Sigmoid colon (tissue), 6 donors: ENCODE measurements at regions not wholly inside any gene's neighbourhood (a gene's known extent, or its start where the extent isn't known, plus 50 kb on each side); places are given as distances from the start of the nearest gene placed in this dataset.

Experiments used
- DNase-seq: peaks from one replicate; pipeline ENCODE4 v3.0.0-alpha.2; 2019
- H3K27ac ChIP-seq, 4 donors: fragments of 200-600 bp; sonication (generic); one replicate each; pipeline ENCODE4 v1.5.1; 2016 to 2019; ENCODE audit warnings: mild to moderate bottlenecking in 1 of 4
- H3K27me3 ChIP-seq, 3 donors: fragments of 200-600 bp; sonication (generic); one replicate each; pipeline ENCODE4 v1.5.1; 2019; ENCODE audit warnings: mild to moderate bottlenecking in 1 of 3
- H3K36me3 ChIP-seq, 4 donors: fragments of 200-600 bp; sonication (generic); one replicate each; pipeline ENCODE4 v1.5.1; 2016 to 2019
- H3K4me1 ChIP-seq, 4 donors: fragments of 200-600 bp; sonication (generic); one replicate each; pipeline ENCODE4 v1.5.1; 2017 to 2019
- H3K4me3 ChIP-seq, 4 donors: fragments of 200-600 bp; sonication (generic); one replicate each; pipeline ENCODE4 v1.5.1; 2017 to 2019; ENCODE audit warnings: mild to moderate bottlenecking in 2 of 4, moderate library complexity in 1 of 4
- H3K9me3 ChIP-seq, 4 donors: fragments of 200-600 bp in 3 of 4; sonication (generic) in 3 of 4; one replicate each; pipeline versions ENCODE4 v1.5.1 to v1.6.1; 2013 to 2019
- EP300 ChIP-seq, 4 donors: sonication (generic); formaldehyde crosslinking; IDR thresholded peaks; one replicate each; pipeline ENCODE4 v1.6.1; 2017; ENCODE audit warnings: antibody characterized with exemption in 4 of 4
- POLR2A ChIP-seq, 2 donors: fragments of 450-650 bp; IDR thresholded peaks; one replicate each; pipeline ENCODE4 v1.6.1; 2016; ENCODE audit warnings: antibody characterized with exemption in 2 of 2, mild to moderate bottlenecking in 2 of 2, moderate library complexity in 2 of 2
- POLR2AphosphoS5 ChIP-seq, 4 donors: sonication (generic); formaldehyde crosslinking; IDR thresholded peaks; one replicate each; pipeline ENCODE4 v1.6.1; 2017; ENCODE audit warnings: antibody characterized with exemption in 4 of 4
- WGBS, 2 donors: extraction: QIAGEN DNeasy Blood & Tissue Kit; methylation state at CpG; one replicate each; pipeline ENCODE4 v1.1.7; 2013; 5-methylcytosine and 5-hydroxymethylcytosine counted together
- intact Hi-C: fragments of 100-400 bp; cut with DNase I; formaldehyde crosslinking; loops from one replicate; pipeline ENCODE4 v1.15.1; 2023
- TF ChIP-seq, protein P1 (sequence below), 4 experiments: fragments of 450-650 bp in 3 of 4; fragments of 200-600 bp in 1 of 4; IDR thresholded peaks; one replicate each; pipeline ENCODE4 v1.5.1; 2016 to 2019; ENCODE audit warnings: antibody characterized with exemption in 4 of 4, mild to moderate bottlenecking in 3 of 4, moderate library complexity in 2 of 4
- donor health status: healthy with polysubstance abuse.
- donor health status: healthy.

DNA sequence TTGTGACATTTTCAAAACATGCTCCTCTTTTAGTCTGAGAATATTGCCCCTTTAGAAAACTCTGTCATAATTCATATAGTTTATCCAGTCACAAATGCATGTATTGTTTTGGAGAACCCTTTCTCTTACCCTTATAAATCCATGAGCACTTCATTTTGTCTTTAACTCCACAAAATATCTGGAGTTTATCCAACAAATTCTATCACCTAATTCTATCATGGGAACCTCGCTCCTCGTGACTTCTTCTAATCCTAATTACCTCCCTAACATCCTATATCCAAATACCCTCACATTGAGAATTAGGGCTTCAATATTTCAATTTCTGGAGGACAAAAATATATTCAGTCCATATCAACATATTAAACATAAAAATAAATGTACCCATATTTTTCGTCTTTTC, 1565.9 kb downstream of the ARAP2 start:
- Histone ChIP-seq H3K36me3 (no peaks in the 10 kb centered on the region), H3K27me3 (no peaks in the 10 kb centered on the region), H3K9me3 (no peaks in the 10 kb centered on the region), H3K4me1 (no peaks in the 10 kb centered on the region), H3K27ac (no peak overlapping the region), H3K4me3 (no peak overlapping the region)
- no peak for DNase-seq
- intact Hi-C loops = no loop called here
- TF ChIP-seq EP300 (IDR thresholded peaks at IDR 0.05) (no peak), POLR2AphosphoS5 (IDR thresholded peaks at IDR 0.05) (no peak), POLR2A (IDR thresholded peaks at IDR 0.05) (no peak)
- TF ChIP-seq, protein P1, sequence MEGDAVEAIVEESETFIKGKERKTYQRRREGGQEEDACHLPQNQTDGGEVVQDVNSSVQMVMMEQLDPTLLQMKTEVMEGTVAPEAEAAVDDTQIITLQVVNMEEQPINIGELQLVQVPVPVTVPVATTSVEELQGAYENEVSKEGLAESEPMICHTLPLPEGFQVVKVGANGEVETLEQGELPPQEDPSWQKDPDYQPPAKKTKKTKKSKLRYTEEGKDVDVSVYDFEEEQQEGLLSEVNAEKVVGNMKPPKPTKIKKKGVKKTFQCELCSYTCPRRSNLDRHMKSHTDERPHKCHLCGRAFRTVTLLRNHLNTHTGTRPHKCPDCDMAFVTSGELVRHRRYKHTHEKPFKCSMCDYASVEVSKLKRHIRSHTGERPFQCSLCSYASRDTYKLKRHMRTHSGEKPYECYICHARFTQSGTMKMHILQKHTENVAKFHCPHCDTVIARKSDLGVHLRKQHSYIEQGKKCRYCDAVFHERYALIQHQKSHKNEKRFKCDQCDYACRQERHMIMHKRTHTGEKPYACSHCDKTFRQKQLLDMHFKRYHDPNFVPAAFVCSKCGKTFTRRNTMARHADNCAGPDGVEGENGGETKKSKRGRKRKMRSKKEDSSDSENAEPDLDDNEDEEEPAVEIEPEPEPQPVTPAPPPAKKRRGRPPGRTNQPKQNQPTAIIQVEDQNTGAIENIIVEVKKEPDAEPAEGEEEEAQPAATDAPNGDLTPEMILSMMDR (IDR thresholded peaks at IDR 0.05) = no peak
- 78 to 86% methylated on average over 3 of the region's 3 CpGs for WGBS, 2 donors

DNA sequence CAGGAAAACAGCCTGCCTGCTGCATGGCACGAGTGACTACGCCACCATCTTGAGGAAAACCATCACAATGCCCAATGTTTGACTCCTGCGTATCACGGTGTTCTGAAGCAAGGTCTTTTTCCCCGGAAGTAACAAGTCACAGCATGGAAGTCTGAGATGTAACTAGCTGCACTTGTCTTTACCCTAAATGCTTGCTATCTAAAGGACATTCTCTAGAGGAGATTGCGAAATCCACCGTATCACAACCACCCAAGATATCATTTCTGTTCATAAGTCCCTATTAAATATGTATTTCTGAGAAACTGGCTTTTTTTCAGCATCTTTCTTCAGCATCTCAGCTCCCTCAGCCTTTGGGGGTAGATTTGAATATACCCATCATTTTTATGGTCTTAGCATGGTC, 1565.1 kb downstream of the ARAP2 start:
- Histone ChIP-seq H3K9me3 (no peaks in the 10 kb centered on the region), H3K4me1 (no peaks in the 10 kb centered on the region), H3K4me3 (no peak overlapping the region), H3K27me3 (no peaks in the 10 kb centered on the region), H3K36me3 (no peaks in the 10 kb centered on the region), H3K27ac (no peak overlapping the region)
- no peak for TF ChIP-seq POLR2A (IDR thresholded peaks at IDR 0.05)
- TF ChIP-seq EP300 (IDR thresholded peaks at IDR 0.05) = no peak
- TF ChIP-seq POLR2AphosphoS5 (IDR thresholded peaks at IDR 0.05) = no peak
- TF ChIP-seq, protein P1 (IDR thresholded peaks at IDR 0.05) = no peak
- WGBS, 2 donors = 91 to 95% methylated on average over 7 of the region's 7 CpGs
- DNase-seq = no peak
- intact Hi-C loops = no loop called here

DNA sequence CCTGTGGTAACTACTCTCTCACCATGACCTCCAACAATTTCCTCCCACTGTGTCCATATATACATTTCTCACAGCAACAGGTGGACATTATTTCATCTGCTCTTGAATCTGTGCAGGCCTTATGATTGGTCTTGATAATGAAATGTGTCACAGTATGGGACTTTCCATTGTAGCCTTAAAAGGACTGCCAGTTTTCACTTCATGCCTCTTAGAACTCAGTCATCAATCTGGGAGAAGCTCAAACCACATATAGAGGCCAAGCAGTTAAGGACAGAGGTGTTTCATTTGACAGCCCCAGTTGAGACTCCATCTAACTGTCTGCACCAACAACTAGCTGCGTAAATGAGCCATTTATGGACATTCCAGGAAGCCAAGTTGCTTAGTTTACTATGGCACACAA, 1534.8 kb downstream of the ARAP2 start:
- H3K9me3 ChIP-seq = peaks cover 0 to 3% (median 0%) of the 10 kb centered on the region in 4 donors
- H3K27me3 ChIP-seq = no peaks in the 10 kb centered on the region
- WGBS, 2 donors = 84 to 88% methylated on average over 1 of the region's 1 CpG
- H3K4me1 ChIP-seq = no peaks in the 10 kb centered on the region
- no peak overlapping the region for H3K27ac ChIP-seq
- H3K4me3 ChIP-seq = no peak overlapping the region
- no peak for DNase-seq
- no peaks in the 10 kb centered on the region for H3K36me3 ChIP-seq
- TF ChIP-seq EP300 (IDR thresholded peaks at IDR 0.05) (no peak), POLR2A (IDR thresholded peaks at IDR 0.05) (no peak), POLR2AphosphoS5 (IDR thresholded peaks at IDR 0.05) (no peak)
- TF ChIP-seq, protein P1 (IDR thresholded peaks at IDR 0.05) = no peak
- intact Hi-C loops = no loop called here

DNA sequence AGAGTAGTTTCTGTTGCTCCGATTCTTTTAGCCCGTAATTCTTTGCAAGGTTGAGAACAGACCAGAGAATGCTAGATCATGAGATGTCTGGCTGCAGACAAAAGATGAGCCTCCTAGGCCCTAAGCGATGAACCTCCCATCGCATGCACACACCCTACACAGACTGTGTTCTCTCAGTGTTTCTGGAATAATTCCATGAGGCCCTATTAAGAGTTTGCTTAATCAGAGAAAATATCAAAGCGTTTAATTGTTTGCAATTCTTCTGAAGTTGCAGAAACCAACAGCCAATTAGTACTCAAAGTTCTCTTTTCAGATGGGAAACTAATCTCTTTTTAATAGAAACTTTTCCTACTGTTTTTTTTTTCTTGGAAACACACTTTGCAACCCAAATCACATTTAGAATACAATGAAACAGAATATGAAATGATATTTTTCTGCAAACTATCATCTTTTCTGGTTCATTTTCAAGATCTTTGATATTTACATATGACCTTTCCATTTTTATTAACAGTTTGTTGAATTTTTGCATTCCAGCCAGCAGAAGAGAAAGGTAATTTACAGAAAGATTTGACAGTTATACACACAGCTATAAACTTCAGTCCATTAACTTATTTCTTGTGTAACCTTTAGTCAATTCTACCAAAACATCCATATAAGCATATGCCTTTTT, 1525.6 kb downstream of the ARAP2 start:
- 65 to 84% methylated on average over 5 of the region's 5 CpGs for WGBS, 2 donors
- DNase-seq = no peak

More for the DNA sequence above, 1525.6 kb downstream of the ARAP2 start:
- TF ChIP-seq POLR2A (IDR thresholded peaks at IDR 0.05) (no peak), POLR2AphosphoS5 (IDR thresholded peaks at IDR 0.05) (no peak), EP300 (IDR thresholded peaks at IDR 0.05) (no peak)
- TF ChIP-seq, protein P1 (IDR thresholded peaks at IDR 0.05) = no peak
- Histone ChIP-seq H3K9me3 (no peaks in the 10 kb centered on the region), H3K36me3 (no peaks in the 10 kb centered on the region), H3K4me1 (peaks cover 0 to 3% (median 0%) of the 10 kb centered on the region in 4 donors), H3K27ac (no peak overlapping the region), H3K27me3 (no peaks in the 10 kb centered on the region), H3K4me3 (no peak overlapping the region)
- intact Hi-C loops = no loop called here
